ENCODE measurements at regions not wholly inside any gene's neighbourhood (a gene's known extent, or its start where the extent isn't known, plus 50 kb on each side); places are given as distances from the start of the nearest gene placed in this dataset.
"Not testable (repeated sequence)": the region's sequence is repeated elsewhere in the genome, so short reads cannot be mapped to it uniquely, and the experiment has no call there.

GRCh38 chr6:139955366-139956155 is 581.1 kb upstream of the CITED2 start:
- DNase-seq (ENCODE audit: low read depth in 3 of 3, low spot score in 1 of 3), result no peak

- no peak for DNase-seq (ENCODE audit: low read depth in 3 of 3, low spot score in 1 of 3)
These were observed 580.1 kb upstream of the CITED2 start for GRCh38 chr6:139954463-139955071.

- not testable (repeated sequence) for DNase-seq (ENCODE audit: low read depth in 3 of 3, low spot score in 1 of 3)
These were observed 579.3 kb upstream of the CITED2 start for GRCh38 chr6:139953780-139954179.

GRCh38 chr6:139951172-139951571 is 576.7 kb upstream of the CITED2 start:
- no peak for DNase-seq (ENCODE audit: low read depth in 3 of 3, low spot score in 1 of 3)

- DNase-seq (ENCODE audit: low read depth in 3 of 3, low spot score in 1 of 3), result no peak
These were observed 570.5 kb upstream of the CITED2 start for GRCh38 chr6:139944976-139945375.

- DNase-seq (ENCODE audit: low read depth in 3 of 3, low spot score in 1 of 3), result no peak
These were observed 569.7 kb upstream of the CITED2 start for GRCh38 chr6:139944131-139944530.

GRCh38 chr6:139943391-139943790 is 568.9 kb upstream of the CITED2 start:
- DNase-seq (ENCODE audit: low read depth in 3 of 3, low spot score in 1 of 3), result no peak

- DNase-seq (ENCODE audit: low read depth in 3 of 3, low spot score in 1 of 3), result no peak
These were observed 567.9 kb upstream of the CITED2 start for GRCh38 chr6:139942331-139942730.

GRCh38 chr6:139941826-139942225 is 567.4 kb upstream of the CITED2 start:
- DNase-seq (ENCODE audit: low read depth in 3 of 3, low spot score in 1 of 3), result no peak

GRCh38 chr6:139940741-139941729 is 566.6 kb upstream of the CITED2 start:
- no peak for DNase-seq (ENCODE audit: low read depth in 3 of 3, low spot score in 1 of 3)

- no peak for DNase-seq (ENCODE audit: low read depth in 3 of 3, low spot score in 1 of 3)
These were observed 564.9 kb upstream of the CITED2 start for GRCh38 chr6:139939189-139939979.

- DNase-seq (ENCODE audit: low read depth in 3 of 3, low spot score in 1 of 3), result no peak
These were observed 558.2 kb upstream of the CITED2 start for GRCh38 chr6:139932671-139933070.

- no peak for DNase-seq (ENCODE audit: low read depth in 3 of 3, low spot score in 1 of 3)
These were observed 557.3 kb upstream of the CITED2 start for GRCh38 chr6:139931747-139932146.

GRCh38 chr6:139927742-139928305 is 553.4 kb upstream of the CITED2 start:
- DNase-seq (ENCODE audit: low read depth in 3 of 3, low spot score in 1 of 3), result no peak

- no peak for DNase-seq (ENCODE audit: low read depth in 3 of 3, low spot score in 1 of 3)
These were observed 552.8 kb upstream of the CITED2 start for GRCh38 chr6:139927236-139927635.

- no peak for DNase-seq (ENCODE audit: low read depth in 3 of 3, low spot score in 1 of 3)
These were observed 552.3 kb upstream of the CITED2 start for GRCh38 chr6:139926711-139927110.

GRCh38 chr6:139925894-139926641 is 551.6 kb upstream of the CITED2 start:
- no peak for DNase-seq (ENCODE audit: low read depth in 3 of 3, low spot score in 1 of 3)

GRCh38 chr6:139923964-139924475 is 549.6 kb upstream of the CITED2 start:
- DNase-seq (ENCODE audit: low read depth in 3 of 3, low spot score in 1 of 3), result no peak

- DNase-seq (ENCODE audit: low read depth in 3 of 3, low spot score in 1 of 3), result no peak
These were observed 547.8 kb upstream of the CITED2 start for GRCh38 chr6:139922236-139922635.

GRCh38 chr6:139920776-139921100 is 546.3 kb upstream of the CITED2 start:
- DNase-seq (ENCODE audit: low read depth in 3 of 3, low spot score in 1 of 3), result no peak
